ENCODE measurements at regions not wholly inside any gene's neighbourhood (a gene's known extent, or its start where the extent isn't known, plus 50 kb on each side); places are given as distances from the start of the nearest gene placed in this dataset.

DNA sequence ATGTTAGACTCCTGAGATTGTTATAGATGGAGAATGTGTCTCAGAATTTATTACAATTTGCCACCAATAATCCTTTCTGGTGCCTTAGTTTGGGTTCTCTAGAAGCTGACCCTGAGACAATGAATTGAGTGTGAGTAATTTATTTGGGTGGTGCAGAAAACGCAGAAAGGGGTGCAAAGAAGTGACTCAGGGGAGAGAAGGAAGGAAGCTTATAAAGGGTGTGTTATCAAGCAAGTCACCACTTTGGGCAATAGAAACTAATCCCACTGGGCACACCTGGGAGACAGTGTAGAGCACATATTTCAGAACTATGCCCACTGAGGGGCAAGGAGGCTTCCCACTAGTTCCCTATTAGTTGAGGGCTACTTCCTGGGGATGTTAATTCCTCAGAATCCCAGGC is 320.6 kb downstream of the MID1IP1 start:
- no peak for DNase-seq (ENCODE audit: insufficient read length)
- FAIRE-seq = peak; percentile 33
- TF ChIP-seq TAF1 (IDR thresholded peaks at IDR 0.05; ENCODE audit: borderline replicate concordance, low read depth, low read length) (no peak), POLR2A (IDR thresholded peaks at IDR 0.05; ENCODE audit: low read depth, low read length) (no peak), POLR2AphosphoS5 (IDR thresholded peaks at IDR 0.05; ENCODE audit: low read depth, low read length) (no peak)

DNA sequence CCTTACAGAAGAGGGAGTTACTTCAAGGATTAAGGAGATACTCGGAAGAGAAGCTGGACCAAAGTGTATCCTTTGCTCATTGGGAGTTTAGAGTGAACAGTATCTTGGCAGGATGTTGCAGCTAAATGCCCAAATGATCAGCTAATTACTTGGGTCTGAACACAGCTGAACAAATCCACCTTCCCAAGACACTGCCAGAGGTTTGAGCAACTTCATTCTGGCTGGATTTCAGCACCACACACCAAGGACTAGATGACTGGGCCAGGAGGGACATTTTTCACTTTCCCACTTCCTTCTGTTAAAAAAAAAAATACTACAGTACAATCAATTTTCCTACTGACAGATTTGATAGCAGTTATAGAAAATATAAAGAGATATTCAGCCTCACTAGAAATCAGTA is 324.6 kb downstream of the MID1IP1 start:
- no peak for TF ChIP-seq TAF1 (IDR thresholded peaks at IDR 0.05; ENCODE audit: borderline replicate concordance, low read depth, low read length)
- no peak for FAIRE-seq
- DNase-seq (ENCODE audit: insufficient read length) = no peak

- no peak for DNase-seq (ENCODE audit: insufficient read length)
- TF ChIP-seq POLR2A (IDR thresholded peaks at IDR 0.05; ENCODE audit: low read depth, low read length) (no peak), TAF1 (IDR thresholded peaks at IDR 0.05; ENCODE audit: borderline replicate concordance, low read depth, low read length) (no peak), POLR2AphosphoS5 (IDR thresholded peaks at IDR 0.05; ENCODE audit: low read depth, low read length) (no peak)
- no peak for FAIRE-seq
These were observed 332.7 kb downstream of the MID1IP1 start for GRCh38 chrX:39133971-39134370.

GRCh38 chrX:39137363-39137954 is 336.2 kb downstream of the MID1IP1 start:
- DNase-seq (ENCODE audit: insufficient read length) (no peak), FAIRE-seq (peak; percentile 17)
- TF ChIP-seq TAF1 (IDR thresholded peaks at IDR 0.05; ENCODE audit: borderline replicate concordance, low read depth, low read length) = no peak
- no peak for TF ChIP-seq POLR2AphosphoS5 (IDR thresholded peaks at IDR 0.05; ENCODE audit: low read depth, low read length)
- no peak for TF ChIP-seq POLR2A (IDR thresholded peaks at IDR 0.05; ENCODE audit: low read depth, low read length)

GRCh38 chrX:39140581-39140980 is 339.3 kb downstream of the MID1IP1 start:
- FAIRE-seq (no peak), DNase-seq (ENCODE audit: insufficient read length) (no peak)
- TF ChIP-seq POLR2AphosphoS5 (IDR thresholded peaks at IDR 0.05; ENCODE audit: low read depth, low read length) = no peak
- TF ChIP-seq POLR2A (IDR thresholded peaks at IDR 0.05; ENCODE audit: low read depth, low read length) = no peak

GRCh38 chrX:39144323-39144722 is 343.1 kb downstream of the MID1IP1 start:
- FAIRE-seq = no peak
- DNase-seq (ENCODE audit: insufficient read length) = no peak
- TF ChIP-seq POLR2A (IDR thresholded peaks at IDR 0.05; ENCODE audit: low read depth, low read length) (no peak), POLR2AphosphoS5 (IDR thresholded peaks at IDR 0.05; ENCODE audit: low read depth, low read length) (no peak), TAF1 (IDR thresholded peaks at IDR 0.05; ENCODE audit: borderline replicate concordance, low read depth, low read length) (no peak)

- FAIRE-seq (peak; percentile 60), DNase-seq (ENCODE audit: insufficient read length) (no peak)
- TF ChIP-seq POLR2A (IDR thresholded peaks at IDR 0.05; ENCODE audit: low read depth, low read length) (no peak), POLR2AphosphoS5 (IDR thresholded peaks at IDR 0.05; ENCODE audit: low read depth, low read length) (no peak), TAF1 (IDR thresholded peaks at IDR 0.05; ENCODE audit: borderline replicate concordance, low read depth, low read length) (no peak)
These were observed 343.7 kb downstream of the MID1IP1 start for GRCh38 chrX:39144956-39145355.

DNA sequence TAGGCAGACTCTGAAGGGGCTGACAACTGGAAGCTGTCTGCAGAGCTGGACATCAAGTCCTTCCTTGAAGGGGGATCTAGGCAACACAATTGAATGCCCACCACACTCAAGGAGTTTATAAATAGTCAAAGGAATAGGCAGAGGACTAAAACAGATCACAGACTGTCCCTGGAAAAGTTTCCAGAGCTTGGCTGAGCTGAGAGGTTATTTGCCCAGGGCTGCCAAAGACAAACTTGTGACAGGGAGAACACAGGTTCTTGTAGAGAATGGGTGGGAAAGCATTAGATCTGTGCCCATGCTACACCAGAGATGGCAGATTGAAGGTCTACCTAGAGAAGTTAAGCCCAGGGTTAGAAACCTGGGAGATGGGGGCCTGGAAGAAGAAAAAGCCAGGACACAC is 344.6 kb downstream of the MID1IP1 start:
- FAIRE-seq (no peak), DNase-seq (ENCODE audit: insufficient read length) (no peak)
- TF ChIP-seq POLR2AphosphoS5 (IDR thresholded peaks at IDR 0.05; ENCODE audit: low read depth, low read length) (no peak), TAF1 (IDR thresholded peaks at IDR 0.05; ENCODE audit: borderline replicate concordance, low read depth, low read length) (no peak), POLR2A (IDR thresholded peaks at IDR 0.05; ENCODE audit: low read depth, low read length) (no peak)

- DNase-seq (ENCODE audit: insufficient read length) (no peak), FAIRE-seq (no peak)
- TF ChIP-seq POLR2A (IDR thresholded peaks at IDR 0.05; ENCODE audit: low read depth, low read length) = no peak
- no peak for TF ChIP-seq TAF1 (IDR thresholded peaks at IDR 0.05; ENCODE audit: borderline replicate concordance, low read depth, low read length)
- TF ChIP-seq POLR2AphosphoS5 (IDR thresholded peaks at IDR 0.05; ENCODE audit: low read depth, low read length) = no peak
These were observed 348.5 kb downstream of the MID1IP1 start for GRCh38 chrX:39149761-39150160.

- TF ChIP-seq TAF1 (IDR thresholded peaks at IDR 0.05; ENCODE audit: borderline replicate concordance, low read depth, low read length) (no peak), POLR2AphosphoS5 (IDR thresholded peaks at IDR 0.05; ENCODE audit: low read depth, low read length) (no peak), POLR2A (IDR thresholded peaks at IDR 0.05; ENCODE audit: low read depth, low read length) (no peak)
- DNase-seq (ENCODE audit: insufficient read length) = no peak
- FAIRE-seq = no peak
These were observed 349.0 kb downstream of the MID1IP1 start for GRCh38 chrX:39150220-39150619.

DNA sequence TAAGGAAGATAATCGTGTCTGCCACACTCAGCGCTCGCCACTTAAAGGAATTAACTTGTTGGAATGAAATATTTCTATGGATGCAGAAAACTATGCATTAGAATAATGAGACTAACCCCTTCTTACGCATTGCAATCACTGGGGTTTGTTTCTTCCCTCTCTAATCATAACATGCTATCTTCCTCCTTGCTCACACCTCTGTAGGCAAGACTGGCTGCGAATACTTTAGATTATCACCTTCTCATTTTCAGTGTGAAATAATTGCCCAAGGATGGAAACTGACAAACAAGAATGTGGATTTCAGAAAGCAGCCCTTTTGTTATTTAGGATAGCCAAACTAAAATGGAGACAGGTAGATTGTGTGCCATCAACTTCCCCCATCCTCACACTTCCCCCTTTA is 349.4 kb downstream of the MID1IP1 start:
- DNase-seq (ENCODE audit: insufficient read length) (no peak), FAIRE-seq (no peak)
- TF ChIP-seq POLR2A (IDR thresholded peaks at IDR 0.05; ENCODE audit: low read depth, low read length) = no peak
- TF ChIP-seq POLR2AphosphoS5 (IDR thresholded peaks at IDR 0.05; ENCODE audit: low read depth, low read length) = no peak
- TF ChIP-seq TAF1 (IDR thresholded peaks at IDR 0.05; ENCODE audit: borderline replicate concordance, low read depth, low read length) = no peak

- TF ChIP-seq POLR2AphosphoS5 (IDR thresholded peaks at IDR 0.05; ENCODE audit: low read depth, low read length) = no peak
- FAIRE-seq (no peak), DNase-seq (ENCODE audit: insufficient read length) (no peak)
These were observed 350.9 kb downstream of the MID1IP1 start for GRCh38 chrX:39152106-39152649.

DNA sequence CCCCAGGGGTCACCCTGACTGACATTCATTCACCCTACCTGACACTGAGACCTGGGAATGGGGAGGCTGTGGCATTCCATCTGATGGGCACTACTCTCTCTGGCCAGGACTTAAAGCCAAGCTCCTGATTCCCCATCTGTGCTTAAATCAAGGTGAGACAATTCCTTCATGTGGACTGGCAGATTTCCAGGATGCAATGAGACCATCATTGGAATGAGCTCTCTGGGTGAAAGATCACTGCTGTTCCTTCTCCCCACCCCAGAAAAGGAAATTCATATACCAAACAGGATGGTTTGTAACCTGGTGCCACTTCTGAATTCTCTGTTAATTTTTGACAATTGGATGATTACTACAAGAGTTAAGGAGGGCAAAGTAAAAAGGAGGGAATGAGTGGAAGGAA is 354.8 kb downstream of the MID1IP1 start:
- DNase-seq (ENCODE audit: insufficient read length) (no peak), FAIRE-seq (no peak)
- no peak for TF ChIP-seq TAF1 (IDR thresholded peaks at IDR 0.05; ENCODE audit: borderline replicate concordance, low read depth, low read length)
- TF ChIP-seq POLR2A (IDR thresholded peaks at IDR 0.05; ENCODE audit: low read depth, low read length) = no peak
- TF ChIP-seq POLR2AphosphoS5 (IDR thresholded peaks at IDR 0.05; ENCODE audit: low read depth, low read length) = no peak

All from GM12892 (cell line).